ENCODE measurements at regions not wholly inside any gene's neighbourhood (a gene's known extent, or its start where the extent isn't known, plus 50 kb on each side); places are given as distances from the start of the nearest gene placed in this dataset.

- no peak for DNase-seq
Observed at GRCh38 chr3:5270666-5271371, 83.3 kb downstream of the EDEM1 start.

- DNase-seq: no peak
Observed at GRCh38 chr3:5271372-5271683, 83.8 kb downstream of the EDEM1 start.

GRCh38 chr3:5272387-5272786, 84.9 kb downstream of the EDEM1 start:
- DNase-seq: no peak

- DNase-seq: no peak
Observed at GRCh38 chr3:5274091-5274490, 86.6 kb downstream of the EDEM1 start.

- no peak for DNase-seq
Observed at GRCh38 chr3:5275529-5275928, 88.0 kb downstream of the EDEM1 start.

- no peak for DNase-seq
Observed at GRCh38 chr3:5276934-5277333, 89.4 kb downstream of the EDEM1 start.

- DNase-seq: no peak
Observed at GRCh38 chr3:5277612-5278236, 90.2 kb downstream of the EDEM1 start.

- DNase-seq: no peak
Observed at GRCh38 chr3:5278666-5279065, 91.2 kb downstream of the EDEM1 start.

- no peak for DNase-seq
Observed at GRCh38 chr3:5282703-5283102, 95.2 kb downstream of the EDEM1 start.

GRCh38 chr3:5285439-5285838, 97.9 kb downstream of the EDEM1 start:
- no peak for DNase-seq

- no peak for DNase-seq
Observed at GRCh38 chr3:5290915-5291314, 103.4 kb downstream of the EDEM1 start.

GRCh38 chr3:5292512-5292911, 105.0 kb downstream of the EDEM1 start:
- no peak for DNase-seq

GRCh38 chr3:5293207-5293606, 105.7 kb downstream of the EDEM1 start:
- no peak for DNase-seq

GRCh38 chr3:5294356-5294755, 106.8 kb downstream of the EDEM1 start:
- no peak for DNase-seq

GRCh38 chr3:5295191-5295690, 107.7 kb downstream of the EDEM1 start:
- DNase-seq: no peak

GRCh38 chr3:5296362-5296761, 108.9 kb downstream of the EDEM1 start:
- no peak for DNase-seq

GRCh38 chr3:5297895-5298294, 110.4 kb downstream of the EDEM1 start:
- DNase-seq: no peak

GRCh38 chr3:5298453-5298852, 110.9 kb downstream of the EDEM1 start:
- no peak for DNase-seq

GRCh38 chr3:5299161-5299560, 111.7 kb downstream of the EDEM1 start:
- DNase-seq: no peak

GRCh38 chr3:5300638-5301037, 113.1 kb downstream of the EDEM1 start:
- DNase-seq: no peak

- no peak for DNase-seq
Observed at GRCh38 chr3:5301651-5302297, 114.3 kb downstream of the EDEM1 start.

GRCh38 chr3:5302661-5303060, 115.2 kb downstream of the EDEM1 start:
- no peak for DNase-seq

GRCh38 chr3:5304188-5304587, 116.7 kb downstream of the EDEM1 start:
- no peak for DNase-seq
